Astrocyte (in vitro differentiated cells and primary cell): ENCODE measurements at regions not wholly inside any gene's neighbourhood (a gene's known extent, or its start where the extent isn't known, plus 50 kb on each side); places are given as distances from the start of the nearest gene placed in this dataset.

Source experiments
- EZH2 ChIP-seq: IDR thresholded peaks from 2 replicates; pipeline ENCODE4 v1.6.1; 2012; ENCODE audit warnings: mild to moderate bottlenecking, low read length, inconsistent platforms; ENCODE audit not compliant: insufficient read depth
- TF ChIP-seq, protein P1 (sequence below): IDR thresholded peaks from 2 replicates; pipeline ENCODE4 v1.5.1; 2011; ENCODE audit warnings: low read depth, mild to moderate bottlenecking, inconsistent platforms, low read length, moderate library complexity; ENCODE audit not compliant: insufficient read depth

DNA sequence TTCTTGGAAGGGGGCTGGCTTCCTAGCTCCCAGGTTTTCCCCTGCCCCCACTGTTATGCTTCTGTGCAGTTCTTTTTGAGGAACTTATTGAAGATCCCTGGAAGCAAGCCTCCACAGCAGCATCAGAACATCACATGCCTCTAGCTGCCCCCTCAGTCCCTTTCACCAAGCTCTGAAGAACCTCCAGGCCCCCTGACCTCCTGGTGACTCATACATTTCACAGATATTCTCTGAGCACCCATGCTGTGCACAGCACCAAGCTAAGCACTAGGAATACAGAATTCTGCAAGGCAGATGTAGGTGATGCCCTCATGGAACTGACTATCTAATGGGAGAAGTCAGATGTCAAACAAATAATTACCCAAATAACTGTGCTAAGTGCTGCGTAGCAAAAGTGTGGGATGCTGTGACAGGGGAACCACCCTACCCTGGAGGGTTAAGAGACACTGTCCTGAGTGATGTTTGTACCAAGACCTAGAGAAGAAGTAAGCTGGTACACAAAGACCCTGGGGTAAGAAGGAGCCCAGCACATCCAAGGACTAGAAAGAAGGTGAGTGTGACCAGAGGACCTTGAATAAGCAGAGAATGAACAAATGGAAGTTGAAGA lies 213.7 kb upstream of the NR4A3 start:
- TF ChIP-seq, protein P1, sequence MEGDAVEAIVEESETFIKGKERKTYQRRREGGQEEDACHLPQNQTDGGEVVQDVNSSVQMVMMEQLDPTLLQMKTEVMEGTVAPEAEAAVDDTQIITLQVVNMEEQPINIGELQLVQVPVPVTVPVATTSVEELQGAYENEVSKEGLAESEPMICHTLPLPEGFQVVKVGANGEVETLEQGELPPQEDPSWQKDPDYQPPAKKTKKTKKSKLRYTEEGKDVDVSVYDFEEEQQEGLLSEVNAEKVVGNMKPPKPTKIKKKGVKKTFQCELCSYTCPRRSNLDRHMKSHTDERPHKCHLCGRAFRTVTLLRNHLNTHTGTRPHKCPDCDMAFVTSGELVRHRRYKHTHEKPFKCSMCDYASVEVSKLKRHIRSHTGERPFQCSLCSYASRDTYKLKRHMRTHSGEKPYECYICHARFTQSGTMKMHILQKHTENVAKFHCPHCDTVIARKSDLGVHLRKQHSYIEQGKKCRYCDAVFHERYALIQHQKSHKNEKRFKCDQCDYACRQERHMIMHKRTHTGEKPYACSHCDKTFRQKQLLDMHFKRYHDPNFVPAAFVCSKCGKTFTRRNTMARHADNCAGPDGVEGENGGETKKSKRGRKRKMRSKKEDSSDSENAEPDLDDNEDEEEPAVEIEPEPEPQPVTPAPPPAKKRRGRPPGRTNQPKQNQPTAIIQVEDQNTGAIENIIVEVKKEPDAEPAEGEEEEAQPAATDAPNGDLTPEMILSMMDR = no peak
- no peak for TF ChIP-seq EZH2
